Neural crest cell (in vitro differentiated cells): ENCODE measurements at regions not wholly inside any gene's neighbourhood (a gene's known extent, or its start where the extent isn't known, plus 50 kb on each side); places are given as distances from the start of the nearest gene placed in this dataset.

Experiments used
- DNase-seq: peaks from one replicate; pipeline ENCODE4 v3.0.0; 2021; ENCODE audit warnings: low read depth, mixed read lengths, low spot score
- H3K27ac Mint-ChIP-seq: one replicate; pipeline ENCODE4 v1.8.0; 2021; ENCODE audit warnings: mild to moderate bottlenecking, mixed read lengths; ENCODE audit not compliant: unreplicated experiment
- H3K27me3 Mint-ChIP-seq: 2 replicates; pipeline ENCODE4 v1.8.0; 2021; ENCODE audit warnings: low read depth, mild to moderate bottlenecking, mixed read lengths
- H3K36me3 Mint-ChIP-seq: 2 replicates; pipeline ENCODE4 v1.8.0; 2021; ENCODE audit warnings: low read depth, mild to moderate bottlenecking, mixed read lengths
- H3K4me1 Mint-ChIP-seq: 2 replicates; pipeline ENCODE4 v1.8.0; 2021; ENCODE audit warnings: mixed read lengths
- H3K4me3 Mint-ChIP-seq: one replicate; pipeline ENCODE4 v1.8.0; 2021; ENCODE audit warnings: mild to moderate bottlenecking, mixed read lengths
- H3K9me3 Mint-ChIP-seq: 2 replicates; pipeline ENCODE4 v1.8.0; 2021; ENCODE audit warnings: mixed read lengths
- CTCF ChIP-seq: fragments of 200-600 bp; sonication (generic); conservative IDR thresholded peaks from 2 replicates; pipeline ENCODE4 v1.5.0; 2021; ENCODE audit warnings: antibody characterized with exemption, mild to moderate bottlenecking

GRCh38 chr6:105553171-105553570 lies 150.3 kb upstream of the PREP start:
- TF ChIP-seq CTCF, result no peak

GRCh38 chr6:105550955-105551620 lies 148.2 kb upstream of the PREP start:
- Mint-ChIP-seq H3K36me3 (peaks cover 2% of the 10 kb centered on the region), H3K4me1 (no peaks in the 10 kb centered on the region), H3K9me3 (peaks cover 2% of the 10 kb centered on the region), H3K4me3 (no peak overlapping the region), H3K27me3 (no peaks in the 10 kb centered on the region), H3K27ac (no peak overlapping the region)
- DNase-seq, result no peak
- no peak for TF ChIP-seq CTCF

More at GRCh38 chr6:105553171-105553570, 150.3 kb upstream of the PREP start:
- Mint-ChIP-seq H3K4me3 (no peak overlapping the region), H3K27me3 (no peaks in the 10 kb centered on the region), H3K36me3 (peaks cover 6% of the 10 kb centered on the region), H3K27ac (no peak overlapping the region), H3K9me3 (peaks cover 10% of the 10 kb centered on the region), H3K4me1 (no peaks in the 10 kb centered on the region)
- DNase-seq, result no peak

GRCh38 chr6:105546754-105547153 lies 143.9 kb upstream of the PREP start:
- Mint-ChIP-seq H3K9me3 (no peaks in the 10 kb centered on the region), H3K36me3 (no peaks in the 10 kb centered on the region), H3K27me3 (no peaks in the 10 kb centered on the region), H3K27ac (peak overlapping the region; percentile 28), H3K4me1 (no peaks in the 10 kb centered on the region), H3K4me3 (no peak overlapping the region)
- no peak for DNase-seq
- no peak for TF ChIP-seq CTCF

- no peaks in the 10 kb centered on the region for H3K36me3 Mint-ChIP-seq
- H3K4me1 Mint-ChIP-seq, result no peaks in the 10 kb centered on the region
- H3K27ac Mint-ChIP-seq, result no peak overlapping the region
- no peak for DNase-seq
- no peak overlapping the region for H3K4me3 Mint-ChIP-seq
- TF ChIP-seq CTCF, result no peak
- H3K27me3 Mint-ChIP-seq, result no peaks in the 10 kb centered on the region
- H3K9me3 Mint-ChIP-seq, result no peaks in the 10 kb centered on the region
Observed at GRCh38 chr6:105545947-105546731, 143.3 kb upstream of the PREP start.

- no peaks in the 10 kb centered on the region for H3K36me3 Mint-ChIP-seq
- no peak overlapping the region for H3K27ac Mint-ChIP-seq
- H3K4me3 Mint-ChIP-seq, result no peak overlapping the region
- no peaks in the 10 kb centered on the region for H3K9me3 Mint-ChIP-seq
- TF ChIP-seq CTCF, result no peak
- H3K27me3 Mint-ChIP-seq, result no peaks in the 10 kb centered on the region
- H3K4me1 Mint-ChIP-seq, result no peaks in the 10 kb centered on the region
- no peak for DNase-seq
Observed at GRCh38 chr6:105545228-105545920, 142.5 kb upstream of the PREP start.
